SK-N-SH (cell line): ENCODE measurements at regions not wholly inside any gene's neighbourhood (a gene's known extent, or its start where the extent isn't known, plus 50 kb on each side); places are given as distances from the start of the nearest gene placed in this dataset.

Source experiments
- CTCF ChIA-PET: fragments of 300-600, 350-600 bp; formaldehyde crosslinking; extraction: SDS; loops from one replicate; lab custom pipeline; 2021; lab: Yijun Ruan, JAX
- POLR2A ChIA-PET: fragments of 350-600 bp; sonication (Branson Sonifier 250); formaldehyde crosslinking; extraction: SDS; loops from one replicate; lab custom pipeline; 2020; ENCODE audit warnings: antibody characterized with exemption, inconsistent platforms; lab: Yijun Ruan, JAX
- DNase-seq: peaks from one replicate; pipeline ENCODE4 v3.0.0; 2012
- H2AFZ ChIP-seq: fragments of 200-600 bp; sonication (generic); 2 replicates; pipeline ENCODE4 v1.8.1; 2016; ENCODE audit warnings: antibody characterized with exemption, mild to moderate bottlenecking, low read depth
- H3F3A ChIP-seq: fragments of 200-600 bp; sonication (generic); replicated peaks from 2 replicates; pipeline ENCODE3; 2016; ENCODE audit warnings: antibody characterized with exemption, mild to moderate bottlenecking; ENCODE audit not compliant: insufficient read depth
- H3K27ac ChIP-seq, 2 experiments: fragments of 200-500 bp in 1 of 2; fragments of 200-600 bp in 1 of 2; sonication (Bioruptor generic) in 1 of 2; sonication (generic), shearing (Covaris generic) in 1 of 2; 2 replicates each; pipeline versions ENCODE4 v1.5.1 to v1.6.1; 2014 to 2016; ENCODE audit warnings: low read depth in 2 of 2, inconsistent platforms in 1 of 2, low read length in 1 of 2, mild to moderate bottlenecking in 1 of 2, mixed read lengths in 1 of 2
- H3K27me3 ChIP-seq: fragments of 200-600 bp; sonication (generic), shearing (Covaris generic); 2 replicates; pipeline ENCODE4 v1.6.1; 2016; ENCODE audit warnings: mixed run types; ENCODE audit not compliant: insufficient read depth
- H3K36me3 ChIP-seq, 2 experiments: fragments of 200-500 bp in 1 of 2; fragments of 200-600 bp in 1 of 2; sonication (Bioruptor generic) in 1 of 2; sonication (generic) in 1 of 2; replicated peaks in 1 of 2; 2 replicates each; pipeline versions ENCODE3 to v1.5.1; 2014 to 2016; ENCODE audit warnings: low read length in 1 of 2, mild to moderate bottlenecking in 1 of 2; ENCODE audit not compliant: insufficient read depth in 2 of 2, control insufficient read depth in 1 of 2
- H3K4me1 ChIP-seq, 2 experiments: fragments of 200-500 bp in 1 of 2; fragments of 200-600 bp in 1 of 2; sonication (Bioruptor generic) in 1 of 2; sonication (generic), shearing (Covaris generic) in 1 of 2; 2 replicates each; pipeline versions ENCODE4 v1.5.1 to v1.6.1; 2014 to 2016; ENCODE audit warnings: low read depth in 1 of 2, low read length in 1 of 2, mixed run types in 1 of 2; ENCODE audit not compliant: insufficient read depth in 2 of 2, control insufficient read depth in 1 of 2
- H3K4me2 ChIP-seq: fragments of 200-600 bp; sonication (generic), shearing (Covaris generic); 2 replicates; pipeline ENCODE4 v1.6.1; 2017; ENCODE audit warnings: mixed run types
- H3K4me3 ChIP-seq, 2 experiments: fragments of 200-500 bp in 1 of 2; fragments of 200-600 bp in 1 of 2; sonication (Bioruptor generic) in 1 of 2; sonication (generic), shearing (Covaris generic) in 1 of 2; 2 replicates each; pipeline versions ENCODE4 v1.5.1 to v1.8.1; 2014 to 2016; ENCODE audit warnings: low read depth in 2 of 2, inconsistent platforms in 1 of 2, low read length in 1 of 2, mild to moderate bottlenecking in 1 of 2, mixed read lengths in 1 of 2, moderate library complexity in 1 of 2
- H3K79me2 ChIP-seq: fragments of 200-600 bp; sonication (generic); 2 replicates; pipeline ENCODE4 v1.8.1; 2017; ENCODE audit warnings: mild to moderate bottlenecking; ENCODE audit not compliant: insufficient read depth
- H3K9ac ChIP-seq: fragments of 200-600 bp; sonication (generic); 2 replicates; pipeline ENCODE4 v1.6.1; 2017; ENCODE audit warnings: mixed run types
- H3K9me2 ChIP-seq: fragments of 200-600 bp; sonication (generic); 2 replicates; pipeline ENCODE4 v1.6.1; 2017; ENCODE audit warnings: mixed run types
- H3K9me3 ChIP-seq: fragments of 200-600 bp; sonication (generic); 2 replicates; pipeline ENCODE4 v1.6.1; 2017; ENCODE audit warnings: mixed run types, mild to moderate bottlenecking, moderate library complexity
- H4K20me1 ChIP-seq: fragments of 200-600 bp; sonication (generic); 2 replicates; pipeline ENCODE4 v1.6.1; 2017; ENCODE audit warnings: mild to moderate bottlenecking, mixed run types; ENCODE audit not compliant: insufficient read depth
- CHD2 ChIP-seq: fragments of 150-350 bp; IDR thresholded peaks from 2 replicates; pipeline ENCODE4 v1.6.1; 2018; ENCODE audit warnings: low read length; ENCODE audit not compliant: partially characterized antibody
- ELF1 ChIP-seq: IDR thresholded peaks from 2 replicates; pipeline ENCODE4 v1.4.0; 2012
- EP300 ChIP-seq, 2 experiments: IDR thresholded peaks; 2 replicates each; pipeline versions ENCODE4 v1.4.0 to v1.6.1; 2012; ENCODE audit warnings: borderline replicate concordance in 1 of 2, low read depth in 1 of 2, low read length in 1 of 2
- FOXJ3 ChIP-seq: sonication (generic); formaldehyde crosslinking; IDR thresholded peaks from 2 replicates; pipeline ENCODE4 v1.5.1; 2020; ENCODE audit warnings: mild to moderate bottlenecking, missing genetic modification reagents
- FOXM1 ChIP-seq: IDR thresholded peaks from 2 replicates; pipeline ENCODE4 v1.4.0; 2012; ENCODE audit warnings: low read depth, mild to moderate bottlenecking
- GABPA ChIP-seq: IDR thresholded peaks from 2 replicates; pipeline ENCODE4 v1.4.0; 2012; ENCODE audit warnings: low read depth, mild to moderate bottlenecking
- IRF3 ChIP-seq: fragments of 150-350 bp; IDR thresholded peaks from 2 replicates; pipeline ENCODE4 v1.6.1; 2016; ENCODE audit warnings: mild to moderate bottlenecking, low read depth, low read length
- JUND ChIP-seq: IDR thresholded peaks from 2 replicates; pipeline ENCODE4 v1.4.0; 2012
- MAX ChIP-seq: IDR thresholded peaks from 2 replicates; pipeline ENCODE4 v1.4.0; 2012; ENCODE audit warnings: low read depth
- MEF2A ChIP-seq: IDR thresholded peaks from 2 replicates; pipeline ENCODE4 v1.4.0; 2012; ENCODE audit warnings: low read depth, borderline replicate concordance
- NRF1 ChIP-seq: IDR thresholded peaks from 2 replicates; pipeline ENCODE4 v1.6.1; 2012; ENCODE audit warnings: low read depth, mild to moderate bottlenecking, low read length
- PBX3 ChIP-seq: IDR thresholded peaks from 2 replicates; pipeline ENCODE4; 2012
- RAD21 ChIP-seq: IDR thresholded peaks from 2 replicates; pipeline ENCODE4 v1.6.1; 2012; ENCODE audit warnings: mild to moderate bottlenecking, low read length
- RCOR1 ChIP-seq: fragments of 150-350 bp; IDR thresholded peaks from 2 replicates; pipeline ENCODE4 v1.6.1; 2017; ENCODE audit warnings: antibody characterized with exemption, low read length
- RXRA ChIP-seq: IDR thresholded peaks from 2 replicates; pipeline ENCODE4 v1.4.0; 2012; ENCODE audit warnings: low read depth, mild to moderate bottlenecking, borderline replicate concordance
- SIN3A ChIP-seq: IDR thresholded peaks from 2 replicates; pipeline ENCODE4 v1.6.1; 2012; ENCODE audit warnings: low read depth, mild to moderate bottlenecking, low read length, moderate library complexity, borderline replicate concordance
- SMC3 ChIP-seq: IDR thresholded peaks from 2 replicates; pipeline ENCODE4 v1.6.1; 2012; ENCODE audit warnings: low read depth, low read length, improper control_type of control experiment
- TAF1 ChIP-seq: IDR thresholded peaks from 2 replicates; pipeline ENCODE4 v1.6.1; 2012; ENCODE audit warnings: low read depth, mild to moderate bottlenecking, low read length, moderate library complexity, borderline replicate concordance
- USF1 ChIP-seq: IDR thresholded peaks from 2 replicates; pipeline ENCODE4 v1.4.0; 2012; ENCODE audit warnings: low read depth, borderline replicate concordance
- YY1 ChIP-seq: IDR thresholded peaks from 2 replicates; pipeline ENCODE4 v1.4.0; 2012; ENCODE audit warnings: low read depth, mild to moderate bottlenecking
- WGBS: methylation state at CpG from one replicate; pipeline ENCODE4 v1.1.6; 2017; ENCODE audit warnings: low lambda C conversion rate; 5-methylcytosine and 5-hydroxymethylcytosine counted together

GRCh38 chr12:89933911-89934310 is 225.3 kb upstream of the ATP2B1 start:
- no peaks in the 10 kb centered on the region for H3F3A ChIP-seq
- H3K27ac ChIP-seq: no peak overlapping the region
- no peaks in the 10 kb centered on the region for H3K27me3 ChIP-seq
- no peak overlapping the region for H3K4me3 ChIP-seq
- no peak overlapping the region for H3K9ac ChIP-seq
- H2AFZ ChIP-seq: no peak overlapping the region
- no peaks in the 10 kb centered on the region for H3K79me2 ChIP-seq
- no peaks in the 10 kb centered on the region for H4K20me1 ChIP-seq
- TF ChIP-seq PBX3 (0 out of 2 replicates have a peak, but pooled peaks have one; percentile 21), TAF1 (no peak)
- 0 out of 2 replicates have a peak, but pooled peaks cover 4% of the 10 kb centered on the region for H3K9me3 ChIP-seq
- 63% methylated on average over 1 of the region's 1 CpG for WGBS
- CTCF ChIA-PET: no interaction called here
- peaks cover 0 to 14% of the 10 kb centered on the region in 2 experiments; a peak in 2 of 4 replicates for H3K4me1 ChIP-seq
- no peaks in the 10 kb centered on the region for H3K36me3 ChIP-seq
- POLR2A ChIA-PET: no interaction called here
- DNase-seq: no peak
- no peaks in the 10 kb centered on the region; the same call in 1 of the 2 replicates for H3K9me2 ChIP-seq
- no peak overlapping the region for H3K4me2 ChIP-seq

GRCh38 chr12:89932954-89933353 is 224.3 kb upstream of the ATP2B1 start:
- peaks cover 6% of the 10 kb centered on the region; the same call in 1 of the 2 replicates for H3K9me3 ChIP-seq
- POLR2A ChIA-PET: no interaction called here

GRCh38 chr12:89928467-89928866 is 219.8 kb upstream of the ATP2B1 start:
- no peak overlapping the region for H3K4me3 ChIP-seq
- H3K9me2 ChIP-seq: no peaks in the 10 kb centered on the region; the same call in 1 of the 2 replicates
- no peaks in the 10 kb centered on the region; a peak in 1 of 4 replicates for H3K4me1 ChIP-seq
- CTCF ChIA-PET: interaction anchor here (1.4 kb wide), 1 partner anchor 14 kb away, joined by 3 read pairs; no protein-coding TSS in a partner anchor
- 91% methylated on average over 1 of the region's 1 CpG for WGBS
- H3K27ac ChIP-seq: no peak overlapping the region
- H3K27me3 ChIP-seq: no peaks in the 10 kb centered on the region
- H2AFZ ChIP-seq: no peak overlapping the region
- no peak overlapping the region for H3K9ac ChIP-seq
- H3K36me3 ChIP-seq: no peaks in the 10 kb centered on the region
- no peaks in the 10 kb centered on the region for H3F3A ChIP-seq
- no peak for DNase-seq
- peaks cover 9% of the 10 kb centered on the region; the same call in 1 of the 2 replicates for H3K9me3 ChIP-seq
- H3K4me2 ChIP-seq: no peak overlapping the region
- POLR2A ChIA-PET: no interaction called here
- H3K79me2 ChIP-seq: no peaks in the 10 kb centered on the region
- H4K20me1 ChIP-seq: no peaks in the 10 kb centered on the region
- no peak for TF ChIP-seq EP300 (IDR thresholded peaks at IDR 0.05; ENCODE audit: borderline replicate concordance in 1 of 2, low read depth in 1 of 2, low read length in 1 of 2)
- TF ChIP-seq RCOR1: no peak
- no peak for TF ChIP-seq FOXM1
- no peak for TF ChIP-seq GABPA
- TF ChIP-seq SMC3: no peak
- no peak for TF ChIP-seq RAD21
- no peak for TF ChIP-seq SIN3A
- no peak for TF ChIP-seq RXRA
- no peak for TF ChIP-seq USF1
- no peak for TF ChIP-seq NRF1
- TF ChIP-seq ELF1: no peak
- no peak for TF ChIP-seq IRF3
- TF ChIP-seq PBX3: no peak

More at GRCh38 chr12:89932954-89933353, 224.3 kb upstream of the ATP2B1 start:
- Histone ChIP-seq H3K4me2 (no peak overlapping the region), H3K9ac (no peak overlapping the region), H3K4me1 (peaks cover 0 to 14% of the 10 kb centered on the region in 2 experiments; a peak in 2 of 4 replicates), H3K27me3 (no peaks in the 10 kb centered on the region), H3K9me2 (no peaks in the 10 kb centered on the region; the same call in 1 of the 2 replicates), H3K79me2 (no peaks in the 10 kb centered on the region), H2AFZ (no peak overlapping the region), H3K4me3 (no peak overlapping the region), H3K36me3 (no peaks in the 10 kb centered on the region), H4K20me1 (no peaks in the 10 kb centered on the region), H3K27ac (no peak overlapping the region)
- no peak for DNase-seq
- CTCF ChIA-PET: no interaction called here
- WGBS: 61% methylated on average over 4 of the region's 4 CpGs
- TF ChIP-seq MEF2A: no peak
- TF ChIP-seq JUND: no peak
- no peak for TF ChIP-seq ELF1
- no peak for TF ChIP-seq EP300 (IDR thresholded peaks at IDR 0.05; ENCODE audit: borderline replicate concordance in 1 of 2, low read depth in 1 of 2, low read length in 1 of 2)
- no peak for TF ChIP-seq CHD2
- no peak for TF ChIP-seq MAX
- no peak for TF ChIP-seq RAD21
- TF ChIP-seq YY1: no peak
- TF ChIP-seq FOXJ3 (CRISPR knock-in tag): no peak
- no peak for TF ChIP-seq TAF1
- TF ChIP-seq, all 33 proteins: peak for 0
- no peaks in the 10 kb centered on the region for H3F3A ChIP-seq
